Left ventricle myocardium inferior (tissue), 1 donor: ENCODE measurements at regions not wholly inside any gene's neighbourhood (a gene's known extent, or its start where the extent isn't known, plus 50 kb on each side); places are given as distances from the start of the nearest gene placed in this dataset.
"Not testable (repeated sequence)": the region's sequence is repeated elsewhere in the genome, so short reads cannot be mapped to it uniquely, and the experiment has no call there.

Source experiments
- DNase-seq: peaks from one replicate; pipeline ENCODE4 v3.0.0-alpha.2; 2020
- H3K27ac ChIP-seq: fragments of 200-600 bp; replicated peaks from 2 replicates; pipeline ENCODE4 v1.8.0; 2021
- H3K27me3 ChIP-seq: fragments of 200-600 bp; 2 replicates; pipeline ENCODE4 v1.8.0; 2021; ENCODE audit warnings: low read depth
- H3K36me3 ChIP-seq: fragments of 200-600 bp; 2 replicates; pipeline ENCODE4 v1.8.0; 2021
- H3K4me1 ChIP-seq: fragments of 200-600 bp; 2 replicates; pipeline ENCODE4 v1.8.0; 2021
- H3K4me3 ChIP-seq: fragments of 200-600 bp; 2 replicates; pipeline ENCODE4 v1.8.0; 2021; ENCODE audit warnings: mild to moderate bottlenecking, moderate library complexity
- H3K9me3 ChIP-seq: fragments of 200-600 bp; replicated peaks from 2 replicates; pipeline ENCODE4 v1.8.0; 2021
- intact Hi-C: fragments of 100-400 bp; cut with micrococcal nuclease; formaldehyde crosslinking; loops from one replicate; pipeline ENCODE4 v1.11.0; 2022
- TF ChIP-seq, protein P1 (sequence below): fragments of 200-600 bp; IDR thresholded peaks from 2 replicates; pipeline ENCODE4 v1.8.0; 2021; ENCODE audit warnings: antibody characterized with exemption, mild to moderate bottlenecking, borderline replicate concordance
- donor health status: DM: no; HTN: yes; CAD: no; lungs with severe emphysema.

DNA sequence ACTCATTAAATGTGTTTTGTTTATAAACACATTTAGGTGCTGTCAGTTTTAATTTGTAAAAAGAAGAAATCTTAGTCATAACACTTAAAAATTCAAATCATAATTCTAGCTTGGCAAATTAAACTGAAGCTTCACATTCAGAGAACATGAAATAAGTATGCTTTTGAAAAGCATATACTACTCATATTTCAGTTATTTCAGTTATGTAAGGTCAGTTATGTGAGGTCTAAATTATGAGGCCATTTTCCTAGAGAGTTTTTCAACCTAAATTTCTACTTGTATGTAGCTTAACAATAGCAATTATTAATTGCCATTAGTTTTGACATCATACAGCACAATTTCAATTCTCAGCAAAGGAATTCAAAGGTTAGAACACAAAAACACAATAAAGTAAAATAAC is 465.0 kb downstream of the PLOD2 start:
- Histone ChIP-seq H3K36me3 (no peaks in the 10 kb centered on the region), H3K9me3 (no peaks in the 10 kb centered on the region), H3K4me3 (no peak overlapping the region), H3K27ac (no peak overlapping the region), H3K4me1 (no peaks in the 10 kb centered on the region), H3K27me3 (no peaks in the 10 kb centered on the region)
- intact Hi-C loops = no loop called here
- TF ChIP-seq, protein P1, sequence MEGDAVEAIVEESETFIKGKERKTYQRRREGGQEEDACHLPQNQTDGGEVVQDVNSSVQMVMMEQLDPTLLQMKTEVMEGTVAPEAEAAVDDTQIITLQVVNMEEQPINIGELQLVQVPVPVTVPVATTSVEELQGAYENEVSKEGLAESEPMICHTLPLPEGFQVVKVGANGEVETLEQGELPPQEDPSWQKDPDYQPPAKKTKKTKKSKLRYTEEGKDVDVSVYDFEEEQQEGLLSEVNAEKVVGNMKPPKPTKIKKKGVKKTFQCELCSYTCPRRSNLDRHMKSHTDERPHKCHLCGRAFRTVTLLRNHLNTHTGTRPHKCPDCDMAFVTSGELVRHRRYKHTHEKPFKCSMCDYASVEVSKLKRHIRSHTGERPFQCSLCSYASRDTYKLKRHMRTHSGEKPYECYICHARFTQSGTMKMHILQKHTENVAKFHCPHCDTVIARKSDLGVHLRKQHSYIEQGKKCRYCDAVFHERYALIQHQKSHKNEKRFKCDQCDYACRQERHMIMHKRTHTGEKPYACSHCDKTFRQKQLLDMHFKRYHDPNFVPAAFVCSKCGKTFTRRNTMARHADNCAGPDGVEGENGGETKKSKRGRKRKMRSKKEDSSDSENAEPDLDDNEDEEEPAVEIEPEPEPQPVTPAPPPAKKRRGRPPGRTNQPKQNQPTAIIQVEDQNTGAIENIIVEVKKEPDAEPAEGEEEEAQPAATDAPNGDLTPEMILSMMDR = no peak
- DNase-seq = no peak

DNA sequence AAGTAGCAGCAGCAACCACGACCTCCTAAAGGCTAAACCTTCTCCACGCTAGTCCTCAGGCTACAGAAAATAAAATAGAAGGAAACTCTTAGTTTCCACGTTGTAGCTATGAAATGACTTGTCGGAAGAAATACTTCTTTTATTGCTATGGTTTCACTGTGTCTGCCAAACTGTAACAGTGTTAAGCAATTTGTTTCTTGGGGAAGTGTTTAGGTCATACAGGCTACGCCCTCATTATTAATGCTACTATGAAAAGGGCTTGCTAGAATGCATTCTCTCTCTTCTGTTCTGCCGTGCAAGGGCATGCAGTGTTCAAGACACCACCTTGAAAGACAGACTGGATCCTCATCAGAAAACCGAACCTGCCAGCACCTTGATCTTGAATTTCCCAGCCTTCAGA is 462.7 kb downstream of the PLOD2 start:
- Histone ChIP-seq H3K9me3 (no peaks in the 10 kb centered on the region), H3K4me1 (no peaks in the 10 kb centered on the region), H3K27ac (no peak overlapping the region), H3K4me3 (no peak overlapping the region), H3K27me3 (no peaks in the 10 kb centered on the region), H3K36me3 (no peaks in the 10 kb centered on the region)
- DNase-seq = no peak
- intact Hi-C loops = no loop called here
- TF ChIP-seq, protein P1 = no peak

DNA sequence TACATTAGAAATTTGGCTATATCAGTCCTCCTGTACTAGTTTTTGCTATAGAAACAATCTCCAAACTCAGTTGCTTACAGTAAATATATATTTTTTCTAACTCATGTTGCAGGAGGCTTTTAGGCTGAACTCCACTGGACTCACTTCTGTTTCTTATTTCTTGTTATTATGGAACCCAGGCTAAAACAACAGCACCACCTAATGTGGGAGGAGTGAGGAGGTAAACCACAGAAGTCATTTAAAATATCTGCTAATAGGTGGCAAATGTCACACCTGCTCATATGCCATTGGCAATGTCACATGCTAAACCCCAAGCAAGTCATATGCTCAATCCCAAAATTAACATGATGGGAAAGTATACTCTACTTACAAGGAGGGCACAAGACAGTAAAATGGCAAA is 462.2 kb downstream of the PLOD2 start:
- Histone ChIP-seq H3K9me3 (no peaks in the 10 kb centered on the region), H3K27ac (no peak overlapping the region), H3K4me3 (no peak overlapping the region), H3K27me3 (no peaks in the 10 kb centered on the region), H3K36me3 (no peaks in the 10 kb centered on the region), H3K4me1 (no peaks in the 10 kb centered on the region)
- TF ChIP-seq, protein P1 = peak; percentile 30
- intact Hi-C loops = no loop called here
- no peak for DNase-seq

DNA sequence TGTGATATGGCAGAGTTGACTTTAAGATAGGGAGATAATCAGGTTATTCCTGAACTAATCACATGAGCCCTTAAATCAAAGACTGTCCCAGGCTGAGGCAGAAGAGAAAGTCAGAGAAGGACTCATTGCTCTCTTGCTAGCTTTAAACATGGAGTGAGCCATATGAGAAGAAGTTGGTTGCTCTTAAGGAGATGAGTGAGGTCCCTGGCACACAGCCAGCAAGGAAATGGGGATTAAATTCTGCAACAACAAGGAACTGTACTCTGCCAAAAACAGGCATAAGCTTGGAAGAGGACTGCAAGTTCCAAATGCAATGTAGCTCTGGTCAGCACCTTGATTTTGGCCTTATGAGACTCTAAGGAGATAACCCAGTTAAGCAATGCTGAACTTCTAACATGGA is 457.0 kb downstream of the PLOD2 start:
- no peak overlapping the region for H3K4me3 ChIP-seq
- no peak for DNase-seq
- no peaks in the 10 kb centered on the region for H3K9me3 ChIP-seq
- no peaks in the 10 kb centered on the region for H3K36me3 ChIP-seq
- H3K27me3 ChIP-seq = no peaks in the 10 kb centered on the region
- TF ChIP-seq, protein P1 = no peak
- no peak overlapping the region for H3K27ac ChIP-seq
- intact Hi-C loops = no loop called here
- H3K4me1 ChIP-seq = no peaks in the 10 kb centered on the region

DNA sequence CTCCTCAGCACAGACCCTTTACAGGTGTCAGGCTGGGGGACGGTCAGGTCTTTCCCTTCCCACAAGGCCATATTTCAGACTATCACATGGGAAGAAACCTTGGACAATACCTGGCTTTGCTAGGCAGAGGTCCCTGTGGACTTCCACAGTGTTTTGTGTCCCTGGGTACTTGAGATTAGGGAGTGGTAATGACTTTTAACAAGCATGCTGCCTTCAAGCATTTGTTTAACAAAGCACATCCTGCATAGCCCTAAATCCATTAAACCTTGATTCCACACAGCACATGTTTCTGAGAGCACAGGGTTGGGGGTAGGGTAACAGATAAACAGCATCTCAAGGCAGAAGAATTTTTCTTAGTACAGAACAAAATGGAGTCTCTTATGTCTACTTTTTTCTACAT is 451.2 kb downstream of the PLOD2 start:
- H3K4me3 ChIP-seq, H3K9me3 ChIP-seq, H3K4me1 ChIP-seq, H3K36me3 ChIP-seq, H3K27ac ChIP-seq, intact Hi-C loops, DNase-seq, H3K27me3 ChIP-seq: not testable (repeated sequence)

DNA sequence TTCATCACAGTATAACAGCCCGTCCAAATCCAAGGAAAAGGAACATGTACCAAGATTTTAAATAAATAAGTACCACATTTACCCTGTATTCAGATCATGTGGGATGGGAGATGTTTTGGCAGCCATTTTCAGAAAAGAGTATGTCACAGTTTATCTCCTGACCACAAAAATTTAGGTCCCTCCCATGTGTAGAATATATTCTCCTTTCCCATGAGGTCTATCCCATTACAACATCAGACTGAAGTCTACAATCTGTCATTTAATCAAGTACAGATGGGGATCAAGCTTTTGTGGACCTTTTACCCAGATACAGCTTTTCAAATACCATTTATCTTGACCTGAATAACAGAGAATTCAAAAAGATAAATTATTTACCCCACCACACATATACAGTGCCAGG is 444.5 kb downstream of the PLOD2 start:
- Histone ChIP-seq H3K27me3 (no peaks in the 10 kb centered on the region), H3K27ac (no peak overlapping the region), H3K4me3 (no peak overlapping the region), H3K9me3 (no peaks in the 10 kb centered on the region), H3K36me3 (no peaks in the 10 kb centered on the region), H3K4me1 (no peaks in the 10 kb centered on the region)
- DNase-seq = no peak
- TF ChIP-seq, protein P1 = no peak
- intact Hi-C loops = no loop called here
